T47D (cell line): ENCODE measurements at regions not wholly inside any gene's neighbourhood (a gene's known extent, or its start where the extent isn't known, plus 50 kb on each side); places are given as distances from the start of the nearest gene placed in this dataset.

ENCODE experiments used
- DNase-seq, 2 experiments: peaks; one replicate each; pipeline versions ENCODE4 v3.0.0 to v3.0.0-alpha.2; 2011 to 2012; ENCODE audit warnings: low read depth in 1 of 2, low spot score in 1 of 2
- JUND ChIP-seq: IDR thresholded peaks from 2 replicates; pipeline ENCODE4 v1.6.1; 2012; ENCODE audit warnings: low read depth
- in situ Hi-C: cut with HindIII; loops from 2 replicates; pipeline ENCODE4 v1.10.0; 2016; ENCODE audit warnings: low sequenced_read_pairs, low pct_unique_long_range_greater_than_20kb

- TF ChIP-seq JUND = no peak
- no peak for DNase-seq
- in situ Hi-C loops = no loop called here
Measured at GRCh38 chr13:103957939-103958338, 891.7 kb upstream of the SLC10A2 start.

- TF ChIP-seq JUND = no peak
- in situ Hi-C loops = no loop called here
- no peak for DNase-seq
Measured at GRCh38 chr13:103953859-103954258, 887.6 kb upstream of the SLC10A2 start.

- in situ Hi-C loops = no loop called here
- DNase-seq = no peak
- TF ChIP-seq JUND = no peak
Measured at GRCh38 chr13:103952183-103952582, 886.0 kb upstream of the SLC10A2 start.

GRCh38 chr13:103948426-103948825, 882.2 kb upstream of the SLC10A2 start:
- in situ Hi-C loops = no loop called here
- DNase-seq = no peak
- no peak for TF ChIP-seq JUND

- TF ChIP-seq JUND = no peak
- in situ Hi-C loops = no loop called here
- no peak for DNase-seq
Measured at GRCh38 chr13:103945836-103946235, 879.6 kb upstream of the SLC10A2 start.

GRCh38 chr13:103941506-103942140, 875.4 kb upstream of the SLC10A2 start:
- peak in 1 of 2 experiments; percentile 7 for DNase-seq
- in situ Hi-C loops = no loop called here
- TF ChIP-seq JUND = no peak

- in situ Hi-C loops = no loop called here
- TF ChIP-seq JUND = no peak
- DNase-seq = no peak
Measured at GRCh38 chr13:103935117-103935516, 868.9 kb upstream of the SLC10A2 start.

GRCh38 chr13:103931885-103932284, 865.7 kb upstream of the SLC10A2 start:
- in situ Hi-C loops = no loop called here
- no peak for DNase-seq
- no peak for TF ChIP-seq JUND

GRCh38 chr13:103931331-103931845, 865.2 kb upstream of the SLC10A2 start:
- TF ChIP-seq JUND = no peak
- no peak for DNase-seq
- in situ Hi-C loops = no loop called here

GRCh38 chr13:103926118-103926517, 859.9 kb upstream of the SLC10A2 start:
- no peak for TF ChIP-seq JUND
- no peak for DNase-seq

GRCh38 chr13:103908911-103909310, 842.7 kb upstream of the SLC10A2 start:
- no peak for DNase-seq
- in situ Hi-C loops = no loop called here
- TF ChIP-seq JUND = no peak

More at GRCh38 chr13:103926118-103926517, 859.9 kb upstream of the SLC10A2 start:
- in situ Hi-C loops = no loop called here

GRCh38 chr13:103908274-103908673, 842.1 kb upstream of the SLC10A2 start:
- no peak for DNase-seq
- no peak for TF ChIP-seq JUND
- in situ Hi-C loops = no loop called here

GRCh38 chr13:103903790-103904189, 837.6 kb upstream of the SLC10A2 start:
- DNase-seq = no peak
- in situ Hi-C loops = no loop called here
- TF ChIP-seq JUND = no peak

- in situ Hi-C loops = no loop called here
- no peak for TF ChIP-seq JUND
Measured at GRCh38 chr13:103898481-103898880, 832.3 kb upstream of the SLC10A2 start.

More at GRCh38 chr13:103898481-103898880, 832.3 kb upstream of the SLC10A2 start:
- DNase-seq = no peak
